ENCODE measurements at regions not wholly inside any gene's neighbourhood (a gene's known extent, or its start where the extent isn't known, plus 50 kb on each side); places are given as distances from the start of the nearest gene placed in this dataset.

GRCh38 chr5:162325143-162325727 lies 257.7 kb downstream of the GABRG2 start:
- H3K4me1 ChIP-seq (ENCODE audit: control insufficient read depth, insufficient read depth, low read length) = no peaks in the 10 kb centered on the region
- H3K4ac ChIP-seq (ENCODE audit: low read depth, low read length) = no peak overlapping the region
- H2AK5ac ChIP-seq (ENCODE audit: low read depth, low read length) = no peak overlapping the region
- no TSS peak for BruUV-seq (replicated peaks)
- no peak overlapping the region for H3K9ac ChIP-seq (ENCODE audit: low read depth, low read length)
- dilution Hi-C loops (cut with HindIII; ENCODE audit: low sequenced_read_pairs, unreplicated experiment) = no loop called here
- ChIA-PET CTCF (interaction anchor here (0.7 kb wide), 1 partner anchor 16 kb away, joined by 3 read pairs; no protein-coding TSS in a partner anchor), POLR2A (ENCODE audit: unreplicated experiment) (no interaction called here)
- no peak overlapping the region for H3K56ac ChIP-seq (ENCODE audit: extremely low read depth, insufficient read depth, low read length)
- no peaks in the 10 kb centered on the region for H3K79me1 ChIP-seq (ENCODE audit: low read depth in 1 of 2, low read length in 2 of 2)
- H2AFZ ChIP-seq (replicated peaks; ENCODE audit: low read length, poor library complexity) = no peak overlapping the region
- H3K4me3 ChIP-seq (ENCODE audit: insufficient read depth, low read depth, low read length) = no peak overlapping the region
- H3K36me3 ChIP-seq (ENCODE audit: control insufficient read depth, insufficient read depth, low read length) = no peaks in the 10 kb centered on the region
- intact Hi-C loops (cut with micrococcal nuclease) = no loop called here
- H4K8ac ChIP-seq (ENCODE audit: low read depth in 2 of 2, low read length in 2 of 2) = no peak overlapping the region
- 14% methylated on average over 2 of the region's 3 CpGs; no CpG with 5 or more reads in 1 of the 2 experiments for WGBS, 2 experiments (ENCODE audit: extremely low coverage in 2 of 2, insufficient read length in 1 of 2)
- ATAC-seq (ENCODE audit: low read depth) = no peak
- no peaks in the 10 kb centered on the region for H4K20me1 ChIP-seq (ENCODE audit: insufficient read depth, low read length)
- H3K14ac ChIP-seq (replicated peaks; ENCODE audit: low read depth, low read length) = no peak overlapping the region
- no peak overlapping the region for H3K23ac ChIP-seq (ENCODE audit: low read depth, low read length)
- no peak overlapping the region for H4K5ac ChIP-seq (ENCODE audit: low read depth, low read length)
- no peak overlapping the region for H2BK15ac ChIP-seq (ENCODE audit: low read depth, low read length)
- H3K4me2 ChIP-seq (ENCODE audit: low read depth, low read length) = no peak overlapping the region
- H3K9me1 ChIP-seq (ENCODE audit: insufficient read depth, low read length) = no peaks in the 10 kb centered on the region
- H2AK9ac ChIP-seq (replicated peaks; ENCODE audit: low read depth, low read length, poor library complexity) = no peak overlapping the region
- in situ Hi-C loops (cut with MboI; ENCODE audit: low sequenced_read_pairs) = no loop called here
- H2BK20ac ChIP-seq (ENCODE audit: low read depth, low read length) = no peak overlapping the region
- H3K27ac ChIP-seq (ENCODE audit: insufficient read depth, low read length) = no peak overlapping the region
- no peaks in the 10 kb centered on the region for H3K27me3 ChIP-seq (ENCODE audit: control insufficient read depth, insufficient read depth, low read length)
- H2BK5ac ChIP-seq (ENCODE audit: low read depth, low read length, poor library complexity, severe bottlenecking) = no peak overlapping the region
- H3K18ac ChIP-seq (ENCODE audit: low read depth, low read length) = no peak overlapping the region
- DNase-seq = no peak
- TF ChIP-seq CEBPB (IDR thresholded peaks at IDR 0.05; ENCODE audit: low read depth, low read length) (no peak), SMC3 (IDR thresholded peaks at IDR 0.05; ENCODE audit: low read depth, low read length) (no peak), FOS (IDR thresholded peaks at IDR 0.05; ENCODE audit: low read depth, low read length) (no peak), MAZ (IDR thresholded peaks at IDR 0.05; ENCODE audit: borderline replicate concordance, low read depth, low read length) (no peak), RAD21 (IDR thresholded peaks at IDR 0.05; ENCODE audit: low read length) (no peak)
- TF ChIP-seq, protein P1, sequence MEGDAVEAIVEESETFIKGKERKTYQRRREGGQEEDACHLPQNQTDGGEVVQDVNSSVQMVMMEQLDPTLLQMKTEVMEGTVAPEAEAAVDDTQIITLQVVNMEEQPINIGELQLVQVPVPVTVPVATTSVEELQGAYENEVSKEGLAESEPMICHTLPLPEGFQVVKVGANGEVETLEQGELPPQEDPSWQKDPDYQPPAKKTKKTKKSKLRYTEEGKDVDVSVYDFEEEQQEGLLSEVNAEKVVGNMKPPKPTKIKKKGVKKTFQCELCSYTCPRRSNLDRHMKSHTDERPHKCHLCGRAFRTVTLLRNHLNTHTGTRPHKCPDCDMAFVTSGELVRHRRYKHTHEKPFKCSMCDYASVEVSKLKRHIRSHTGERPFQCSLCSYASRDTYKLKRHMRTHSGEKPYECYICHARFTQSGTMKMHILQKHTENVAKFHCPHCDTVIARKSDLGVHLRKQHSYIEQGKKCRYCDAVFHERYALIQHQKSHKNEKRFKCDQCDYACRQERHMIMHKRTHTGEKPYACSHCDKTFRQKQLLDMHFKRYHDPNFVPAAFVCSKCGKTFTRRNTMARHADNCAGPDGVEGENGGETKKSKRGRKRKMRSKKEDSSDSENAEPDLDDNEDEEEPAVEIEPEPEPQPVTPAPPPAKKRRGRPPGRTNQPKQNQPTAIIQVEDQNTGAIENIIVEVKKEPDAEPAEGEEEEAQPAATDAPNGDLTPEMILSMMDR (conservative IDR thresholded peaks at IDR 0.05; ENCODE audit: low read depth, low read length) = no peak
- peaks cover 9% of the 10 kb centered on the region for H3K9me3 ChIP-seq (ENCODE audit: control insufficient read depth, insufficient read depth, low read length)
- no peak overlapping the region for H2BK120ac ChIP-seq (ENCODE audit: low read depth, low read length)
- H4K91ac ChIP-seq (ENCODE audit: insufficient read depth, low read depth, low read length) = no peak overlapping the region

All from IMR-90 (cell line).